ENCODE measurements at regions not wholly inside any gene's neighbourhood (a gene's known extent, or its start where the extent isn't known, plus 50 kb on each side); places are given as distances from the start of the nearest gene placed in this dataset.

GRCh38 chrX:15165832-15166231, 104.1 kb downstream of the ASB9 start:
- TF ChIP-seq CTCF (IDR thresholded peaks at IDR 0.05): no peak
- no peaks in the 10 kb centered on the region for H3K36me3 Mint-ChIP-seq (ENCODE audit: low read depth)
- no peaks in the 10 kb centered on the region for H3K9me3 Mint-ChIP-seq
- no peaks in the 10 kb centered on the region for H3K27me3 Mint-ChIP-seq (ENCODE audit: insufficient read depth)
- DNase-seq: no peak
- no peak overlapping the region for H3K4me3 Mint-ChIP-seq
- H3K4me1 Mint-ChIP-seq (ENCODE audit: low read depth): peaks cover 3% of the 10 kb centered on the region; the same call in 1 of the 2 replicates
- H3K27ac Mint-ChIP-seq: no peak overlapping the region

GRCh38 chrX:15163131-15163530, 106.8 kb downstream of the ASB9 start:
- H3K9me3 Mint-ChIP-seq: no peaks in the 10 kb centered on the region
- no peak overlapping the region for H3K4me3 Mint-ChIP-seq
- H3K36me3 Mint-ChIP-seq (ENCODE audit: low read depth): no peaks in the 10 kb centered on the region
- no peak for DNase-seq
- no peak overlapping the region for H3K27ac Mint-ChIP-seq
- TF ChIP-seq CTCF (IDR thresholded peaks at IDR 0.05): no peak
- no peaks in the 10 kb centered on the region for H3K27me3 Mint-ChIP-seq (ENCODE audit: insufficient read depth)
- no peaks in the 10 kb centered on the region for H3K4me1 Mint-ChIP-seq (ENCODE audit: low read depth)

GRCh38 chrX:15160558-15161095, 109.3 kb downstream of the ASB9 start:
- Mint-ChIP-seq H3K27me3 (ENCODE audit: insufficient read depth) (no peaks in the 10 kb centered on the region), H3K9me3 (no peaks in the 10 kb centered on the region), H3K27ac (no peak overlapping the region), H3K36me3 (ENCODE audit: low read depth) (no peaks in the 10 kb centered on the region), H3K4me3 (no peak overlapping the region), H3K4me1 (ENCODE audit: low read depth) (no peaks in the 10 kb centered on the region)
- DNase-seq: no peak
- TF ChIP-seq CTCF (IDR thresholded peaks at IDR 0.05): no peak

- no peaks in the 10 kb centered on the region; the same call in 1 of the 2 replicates for H3K27me3 Mint-ChIP-seq (ENCODE audit: insufficient read depth)
- no peaks in the 10 kb centered on the region for H3K4me1 Mint-ChIP-seq (ENCODE audit: low read depth)
- H3K4me3 Mint-ChIP-seq: no peak overlapping the region
- H3K36me3 Mint-ChIP-seq (ENCODE audit: low read depth): no peaks in the 10 kb centered on the region
- no peaks in the 10 kb centered on the region for H3K9me3 Mint-ChIP-seq
- DNase-seq: no peak
- H3K27ac Mint-ChIP-seq: no peak overlapping the region
- no peak for TF ChIP-seq CTCF (IDR thresholded peaks at IDR 0.05)
Measured at GRCh38 chrX:15158736-15159406, 111.0 kb downstream of the ASB9 start.

- Mint-ChIP-seq H3K27ac (no peak overlapping the region), H3K4me1 (ENCODE audit: low read depth) (no peaks in the 10 kb centered on the region), H3K36me3 (ENCODE audit: low read depth) (no peaks in the 10 kb centered on the region), H3K4me3 (no peak overlapping the region), H3K27me3 (ENCODE audit: insufficient read depth) (no peaks in the 10 kb centered on the region; the same call in 1 of the 2 replicates), H3K9me3 (no peaks in the 10 kb centered on the region)
- TF ChIP-seq CTCF (IDR thresholded peaks at IDR 0.05): no peak
- DNase-seq: no peak
Measured at GRCh38 chrX:15158350-15158735, 111.5 kb downstream of the ASB9 start.

Data from HFFc6 (cell line).